ENCODE measurements at regions not wholly inside any gene's neighbourhood (a gene's known extent, or its start where the extent isn't known, plus 50 kb on each side); places are given as distances from the start of the nearest gene placed in this dataset.

DNA sequence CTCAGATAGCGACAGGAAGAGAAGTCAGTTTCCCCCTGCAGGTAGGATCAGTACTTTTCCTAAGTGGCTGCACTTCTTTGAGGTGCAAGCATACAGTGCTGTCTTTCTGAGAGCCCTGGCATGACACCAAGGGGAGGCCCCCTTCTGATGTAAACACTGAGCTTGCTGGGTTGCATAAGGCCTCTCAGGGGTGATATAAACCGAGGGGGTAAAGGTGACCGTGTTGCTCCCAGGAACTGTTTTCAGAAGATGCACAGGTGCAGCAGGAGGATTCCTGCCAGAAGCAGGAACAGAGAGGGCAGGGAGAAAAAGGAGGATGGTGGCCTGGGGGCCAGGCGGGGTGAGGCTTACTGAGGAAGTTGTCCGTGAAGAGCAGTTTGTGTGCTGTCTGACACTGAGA, 74.0 kb upstream of the ZNF30 start:
- H3K9me3 ChIP-seq, result no peaks in the 10 kb centered on the region
- H3K36me3 ChIP-seq, result no peaks in the 10 kb centered on the region
- DNase-seq, result no peak
- H3K4me3 ChIP-seq, result no peak overlapping the region
- H3K9ac ChIP-seq (ENCODE audit: low read depth in 2 of 2, low read length in 2 of 2), result no peak overlapping the region
- H3K4me1 ChIP-seq, result no peaks in the 10 kb centered on the region
- no peaks in the 10 kb centered on the region for H3K27me3 ChIP-seq
- intact Hi-C loops (cut with DNase I), result no loop called here
- H3K27ac ChIP-seq, result no peak overlapping the region
- TF ChIP-seq, protein P1, sequence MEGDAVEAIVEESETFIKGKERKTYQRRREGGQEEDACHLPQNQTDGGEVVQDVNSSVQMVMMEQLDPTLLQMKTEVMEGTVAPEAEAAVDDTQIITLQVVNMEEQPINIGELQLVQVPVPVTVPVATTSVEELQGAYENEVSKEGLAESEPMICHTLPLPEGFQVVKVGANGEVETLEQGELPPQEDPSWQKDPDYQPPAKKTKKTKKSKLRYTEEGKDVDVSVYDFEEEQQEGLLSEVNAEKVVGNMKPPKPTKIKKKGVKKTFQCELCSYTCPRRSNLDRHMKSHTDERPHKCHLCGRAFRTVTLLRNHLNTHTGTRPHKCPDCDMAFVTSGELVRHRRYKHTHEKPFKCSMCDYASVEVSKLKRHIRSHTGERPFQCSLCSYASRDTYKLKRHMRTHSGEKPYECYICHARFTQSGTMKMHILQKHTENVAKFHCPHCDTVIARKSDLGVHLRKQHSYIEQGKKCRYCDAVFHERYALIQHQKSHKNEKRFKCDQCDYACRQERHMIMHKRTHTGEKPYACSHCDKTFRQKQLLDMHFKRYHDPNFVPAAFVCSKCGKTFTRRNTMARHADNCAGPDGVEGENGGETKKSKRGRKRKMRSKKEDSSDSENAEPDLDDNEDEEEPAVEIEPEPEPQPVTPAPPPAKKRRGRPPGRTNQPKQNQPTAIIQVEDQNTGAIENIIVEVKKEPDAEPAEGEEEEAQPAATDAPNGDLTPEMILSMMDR (IDR thresholded peaks at IDR 0.05), result no peak

DNA sequence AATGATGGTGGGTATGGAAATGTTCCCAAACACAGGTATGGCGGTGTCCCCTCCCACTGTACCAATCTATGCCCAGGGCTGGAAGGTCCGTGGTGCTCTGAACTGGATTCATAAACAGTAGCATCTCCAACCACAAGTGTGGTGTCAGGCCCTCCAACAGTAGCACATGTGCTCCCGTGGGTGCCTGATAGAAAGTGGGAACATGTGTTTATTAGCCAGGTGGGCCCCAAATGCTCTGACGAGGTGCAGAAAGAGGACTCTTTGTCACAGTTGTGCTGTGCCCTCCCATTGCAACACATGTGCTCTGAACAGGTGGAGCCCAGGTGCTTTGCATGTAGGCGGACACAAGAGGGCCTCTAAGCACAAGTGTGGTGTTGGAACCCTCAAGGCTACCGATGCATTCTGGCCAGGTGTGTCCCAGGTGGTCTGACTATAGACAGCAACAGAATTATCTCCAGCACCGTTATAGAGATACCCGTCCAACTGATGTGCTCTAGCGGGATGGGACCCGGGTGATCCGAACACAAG, 75.4 kb upstream of the ZNF30 start:
- intact Hi-C loops (cut with DNase I), result no loop called here
- DNase-seq, result no peak
- no peaks in the 10 kb centered on the region for H3K27me3 ChIP-seq
- H3K36me3 ChIP-seq, result no peaks in the 10 kb centered on the region
- H3K4me3 ChIP-seq, result no peak overlapping the region
- H3K4me1 ChIP-seq, result no peaks in the 10 kb centered on the region
- H3K27ac ChIP-seq, result no peak overlapping the region
- TF ChIP-seq, protein P1 (IDR thresholded peaks at IDR 0.05), result no peak
- H3K9ac ChIP-seq (ENCODE audit: low read depth in 2 of 2, low read length in 2 of 2), result no peak overlapping the region
- no peaks in the 10 kb centered on the region for H3K9me3 ChIP-seq

DNA sequence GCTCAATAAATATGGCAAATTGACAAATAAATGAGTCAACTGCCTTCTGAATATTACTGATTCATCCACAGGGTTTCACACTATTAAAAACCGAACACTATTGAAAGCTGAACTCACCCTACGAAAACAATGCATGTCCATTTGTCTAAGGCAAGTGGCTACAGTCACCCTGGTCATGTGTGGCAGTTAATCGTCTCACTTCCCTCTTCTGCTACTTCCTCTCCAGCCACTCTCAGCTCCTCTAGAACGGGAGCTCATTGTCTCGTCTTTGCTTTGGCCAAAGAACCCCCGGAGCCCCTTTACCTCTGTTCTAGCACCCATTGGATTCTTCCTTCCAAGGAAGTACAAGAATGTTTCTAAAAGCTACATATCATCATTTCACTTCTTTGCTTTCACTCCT, 74.4 kb upstream of the ZNF599 start:
- H3K27me3 ChIP-seq, result no peaks in the 10 kb centered on the region
- no peaks in the 10 kb centered on the region for H3K4me1 ChIP-seq
- no peaks in the 10 kb centered on the region for H3K36me3 ChIP-seq
- TF ChIP-seq, protein P1 (IDR thresholded peaks at IDR 0.05), result no peak
- no peaks in the 10 kb centered on the region for H3K9me3 ChIP-seq
- DNase-seq, result no peak
- H3K9ac ChIP-seq (ENCODE audit: low read depth in 2 of 2, low read length in 2 of 2), result no peak overlapping the region
- H3K27ac ChIP-seq, result no peak overlapping the region
- H3K4me3 ChIP-seq, result no peak overlapping the region
- intact Hi-C loops (cut with DNase I), result no loop called here

DNA sequence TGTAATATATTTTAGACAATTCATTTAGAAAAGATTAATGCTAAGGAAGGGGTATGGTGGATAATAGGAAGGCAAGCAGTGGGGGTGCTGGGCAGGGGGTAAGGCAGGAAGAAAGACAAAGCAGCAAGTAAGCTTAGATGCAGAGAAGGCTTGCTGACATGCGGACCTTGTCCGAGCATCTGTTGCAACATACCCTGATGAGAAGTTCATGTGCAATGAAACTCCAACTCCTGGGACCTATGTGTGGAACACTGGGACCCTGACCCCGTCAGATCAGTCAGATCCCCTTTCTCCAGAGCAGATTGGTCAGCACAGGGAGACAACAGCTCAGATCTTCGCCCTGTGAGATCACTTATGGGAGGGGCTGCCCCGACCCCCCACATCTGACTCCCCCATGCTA, 71.3 kb upstream of the ZNF599 start:
- Histone ChIP-seq H3K27ac (no peak overlapping the region), H3K4me3 (no peak overlapping the region), H3K36me3 (no peaks in the 10 kb centered on the region), H3K4me1 (no peaks in the 10 kb centered on the region), H3K27me3 (no peaks in the 10 kb centered on the region), H3K9me3 (no peaks in the 10 kb centered on the region), H3K9ac (ENCODE audit: low read depth in 2 of 2, low read length in 2 of 2) (no peak overlapping the region)
- TF ChIP-seq, protein P1 (IDR thresholded peaks at IDR 0.05), result no peak
- DNase-seq, result no peak
- intact Hi-C loops (cut with DNase I), result no loop called here

DNA sequence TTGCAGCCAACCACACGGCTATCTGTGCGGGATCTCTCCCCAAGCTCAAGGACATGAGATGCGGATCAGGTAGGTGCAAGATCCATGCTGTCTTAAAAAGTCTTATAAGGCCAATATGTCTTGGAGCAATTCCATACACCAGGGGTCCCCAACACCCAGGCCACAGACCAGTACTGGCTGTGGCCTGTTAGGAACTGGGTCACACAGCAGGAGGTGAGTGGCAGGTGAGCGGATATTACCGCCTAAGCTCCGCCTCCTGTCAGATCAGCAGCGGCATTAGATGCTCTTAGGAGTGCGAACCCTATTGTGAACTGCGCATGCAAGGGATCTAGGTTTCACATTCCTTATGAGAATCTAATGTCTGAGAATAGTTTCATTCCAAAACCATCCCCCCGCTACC, 68.8 kb upstream of the ZNF599 start:
- Histone ChIP-seq H3K4me3 (no peak overlapping the region), H3K27ac (no peak overlapping the region), H3K4me1 (peaks cover 4% of the 10 kb centered on the region), H3K36me3 (no peaks in the 10 kb centered on the region), H3K27me3 (no peaks in the 10 kb centered on the region), H3K9ac (ENCODE audit: low read depth in 2 of 2, low read length in 2 of 2) (no peak overlapping the region), H3K9me3 (no peaks in the 10 kb centered on the region)
- intact Hi-C loops (cut with DNase I), result no loop called here
- no peak for DNase-seq
- TF ChIP-seq, protein P1 (IDR thresholded peaks at IDR 0.05), result no peak
